GM18517 (cell line): ENCODE measurements at regions not wholly inside any gene's neighbourhood (a gene's known extent, or its start where the extent isn't known, plus 50 kb on each side); places are given as distances from the start of the nearest gene placed in this dataset.

Experiments
- ATAC-seq: cut with Tn5 transposase; IDR thresholded peaks from one replicate; pipeline ENCODE4 v1.9.1; 2021; ENCODE audit warnings: mild to moderate bottlenecking, moderate library complexity; ENCODE audit not compliant: unreplicated experiment

GRCh38 chr12:126144603-126145002, 1079.4 kb downstream of the AACS start:
- no peak for ATAC-seq

GRCh38 chr12:126147321-126147720, 1082.1 kb downstream of the AACS start:
- ATAC-seq = no peak

GRCh38 chr12:126156806-126157574, 1091.8 kb downstream of the AACS start:
- no peak for ATAC-seq

GRCh38 chr12:126157575-126157966, 1092.3 kb downstream of the AACS start:
- ATAC-seq = no peak

- ATAC-seq = no peak
These were observed 1093.9 kb downstream of the AACS start for GRCh38 chr12:126159139-126159538.

GRCh38 chr12:126160912-126161311, 1095.7 kb downstream of the AACS start:
- no peak for ATAC-seq

DNA sequence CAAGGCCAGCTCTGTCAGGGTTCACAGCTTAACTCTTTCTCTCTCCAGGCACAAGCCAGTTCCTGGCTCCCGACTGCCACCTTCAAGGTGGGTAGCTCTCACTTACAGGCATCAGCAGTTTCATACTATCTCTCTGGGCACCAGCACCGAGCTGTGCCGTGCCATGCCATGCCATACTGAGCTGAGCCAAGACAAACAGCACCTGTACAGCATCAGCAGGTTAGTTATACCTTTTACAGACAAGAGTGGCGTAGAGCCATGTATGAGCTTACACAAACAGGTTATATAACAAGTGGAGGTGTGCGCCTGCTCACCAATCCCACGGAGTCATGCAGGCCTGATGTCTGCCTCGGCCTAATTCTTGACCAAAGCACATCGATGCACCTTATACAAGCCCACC, 1098.7 kb downstream of the AACS start:
- ATAC-seq = no peak

GRCh38 chr12:126171937-126172559, 1106.8 kb downstream of the AACS start:
- ATAC-seq = no peak

DNA sequence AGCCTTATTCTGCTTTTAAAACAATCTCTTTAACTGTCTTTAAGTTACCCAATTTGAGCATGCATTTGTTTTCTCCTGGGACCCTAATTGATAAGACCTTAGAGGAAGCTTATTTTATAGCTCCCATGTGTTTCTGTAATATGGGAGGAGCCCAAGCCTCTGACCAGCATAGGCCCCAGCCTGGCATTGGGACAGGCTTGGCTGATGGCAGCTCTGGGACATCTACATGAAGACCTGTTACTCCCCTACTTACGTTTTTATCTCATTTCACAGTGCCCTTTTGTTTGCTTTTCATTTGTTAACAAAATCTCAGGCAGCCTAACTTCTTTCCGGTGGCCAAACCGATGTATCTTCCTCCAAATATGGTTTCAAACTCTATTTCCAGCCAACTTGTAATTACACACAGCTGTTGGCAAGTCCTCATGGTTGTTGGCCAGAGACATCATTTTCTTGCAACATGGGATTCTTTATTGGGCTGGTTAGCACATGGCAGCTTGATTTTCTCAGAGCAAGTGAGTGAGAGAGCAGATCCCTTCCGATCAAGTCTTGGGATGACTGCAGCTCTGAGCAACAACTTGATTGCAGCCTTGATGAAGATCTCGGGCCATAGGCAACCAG, 1117.5 kb downstream of the AACS start:
- ATAC-seq = no peak

DNA sequence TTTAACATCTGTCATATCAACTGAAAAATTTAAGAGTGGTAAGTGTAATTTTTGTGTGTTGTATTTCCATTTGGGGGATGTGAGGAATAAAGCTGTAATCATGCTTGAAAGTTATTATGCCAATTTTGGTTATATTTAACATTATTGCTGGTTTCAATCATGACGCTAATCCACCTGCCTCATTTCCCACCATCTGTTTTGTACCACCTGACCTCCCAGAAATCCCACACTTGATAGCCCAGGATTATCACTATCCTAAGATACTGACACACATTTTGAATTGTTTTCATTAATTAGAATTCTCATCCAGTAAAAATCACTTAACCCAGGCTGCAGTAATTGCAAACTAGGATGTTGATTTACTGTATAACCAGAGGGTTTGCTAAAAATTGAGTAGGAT, 1119.8 kb downstream of the AACS start:
- no peak for ATAC-seq

- no peak for ATAC-seq
These were observed 1124.6 kb downstream of the AACS start for GRCh38 chr12:126189856-126190255.

DNA sequence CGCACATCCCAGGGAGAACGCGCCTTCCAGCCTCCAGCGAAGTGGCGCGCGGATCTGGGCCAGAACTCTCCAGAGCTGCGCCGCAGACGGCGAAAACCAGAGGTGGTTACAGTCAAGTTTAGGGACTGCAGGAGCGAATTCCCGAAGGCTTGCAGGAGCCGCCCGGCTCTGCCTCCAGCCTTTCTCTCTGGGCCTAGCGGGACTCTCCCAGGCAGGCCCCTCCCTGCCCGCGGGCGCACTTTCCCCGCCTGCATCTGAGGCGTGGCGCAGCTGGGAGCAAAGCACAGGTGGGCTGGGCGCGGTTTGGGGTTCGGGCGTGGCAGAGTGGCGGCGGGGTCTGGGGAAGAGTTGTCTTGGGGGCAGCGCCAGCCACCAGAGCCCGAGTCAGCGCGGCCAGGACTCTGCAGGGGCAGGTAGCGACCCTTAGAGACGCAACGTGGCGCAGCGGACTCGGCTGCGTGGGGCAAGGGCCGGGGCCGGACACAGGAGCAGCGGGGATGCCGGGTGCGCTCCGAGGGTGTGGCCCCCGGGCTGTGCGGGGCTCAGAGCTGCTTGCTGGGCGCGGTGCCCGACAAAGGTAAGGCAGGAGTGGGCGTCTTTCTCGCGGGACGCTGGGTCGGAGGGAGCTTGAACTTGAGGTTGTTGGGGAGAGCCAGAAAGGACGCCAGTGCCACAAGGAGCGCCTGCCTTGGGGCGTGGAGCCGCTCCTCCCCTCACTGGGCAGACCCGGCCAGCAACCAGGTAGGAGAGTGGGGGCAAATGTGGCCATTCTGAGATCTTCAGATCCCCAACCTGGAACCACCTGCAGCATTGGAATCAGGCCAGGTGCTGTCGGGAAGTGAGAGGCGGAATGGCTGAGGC, 1126.0 kb downstream of the AACS start:
- no peak for ATAC-seq

- ATAC-seq = no peak
These were observed 1126.7 kb downstream of the AACS start for GRCh38 chr12:126191949-126192348.

DNA sequence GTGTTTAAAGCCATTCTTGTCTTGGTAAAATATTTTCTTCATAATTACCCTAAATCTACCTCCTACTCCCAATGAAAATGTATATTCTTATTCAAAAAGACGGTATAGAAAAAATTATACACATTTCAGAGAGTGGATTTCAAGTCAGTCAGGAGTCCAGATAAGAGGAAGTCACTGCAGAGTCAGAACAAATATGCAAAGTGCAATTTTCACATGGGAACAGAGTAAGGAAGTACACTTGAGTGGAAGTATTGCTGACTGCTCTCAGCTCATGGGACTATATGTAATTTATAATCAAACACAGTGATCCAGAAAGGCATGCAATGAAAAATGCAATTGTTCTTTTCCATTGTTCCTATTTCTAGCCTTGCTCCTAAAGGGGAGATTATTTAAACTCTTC, 1128.0 kb downstream of the AACS start:
- ATAC-seq = no peak

GRCh38 chr12:126196263-126196662, 1131.0 kb downstream of the AACS start:
- ATAC-seq = no peak

DNA sequence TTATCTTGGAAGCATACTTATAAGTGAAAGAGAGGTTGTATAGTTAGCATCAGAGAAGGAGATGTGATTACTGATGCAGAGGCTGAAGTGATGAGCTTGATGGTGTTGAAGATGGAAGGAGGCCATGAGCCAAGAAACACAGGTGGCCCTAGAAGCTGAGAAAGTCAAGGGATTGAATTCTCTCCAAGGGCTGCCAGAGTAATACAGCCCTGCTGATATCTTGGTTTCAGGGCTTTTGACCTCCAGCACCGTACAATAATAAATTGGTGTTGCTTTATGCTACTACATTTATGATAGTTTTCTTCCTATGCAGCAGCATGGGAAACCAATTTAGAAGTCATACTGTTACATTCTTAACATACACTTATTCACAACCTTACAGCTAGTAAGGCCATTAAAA, 1133.3 kb downstream of the AACS start:
- no peak for ATAC-seq

GRCh38 chr12:126198966-126199692, 1133.9 kb downstream of the AACS start:
- ATAC-seq = no peak

DNA sequence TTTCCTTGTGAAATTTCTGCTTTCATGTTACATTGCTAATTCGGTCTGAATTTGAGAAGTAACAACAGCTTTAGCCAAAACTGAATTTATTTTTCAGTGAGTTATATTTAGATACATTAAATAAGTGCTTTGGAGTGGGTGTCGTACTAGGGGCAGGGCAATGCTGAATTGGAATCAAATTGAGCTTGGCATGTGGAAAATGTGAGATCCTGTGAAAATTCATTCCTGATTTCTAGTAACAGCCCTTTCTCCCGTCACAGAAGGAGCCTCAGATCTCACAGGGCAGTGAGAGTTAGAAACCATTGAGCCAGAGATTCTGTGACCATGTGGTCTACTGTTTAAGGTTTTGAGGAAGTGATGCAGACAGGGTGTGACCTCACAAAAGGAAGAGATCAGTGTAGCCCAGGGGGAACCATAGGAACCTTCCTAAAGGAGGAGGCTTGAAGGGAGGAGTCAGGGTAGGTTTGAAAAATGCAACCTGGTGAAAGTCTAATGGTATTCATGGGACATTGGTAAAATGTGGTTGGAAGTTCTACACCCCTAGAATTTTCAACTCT, 1136.8 kb downstream of the AACS start:
- no peak for ATAC-seq

GRCh38 chr12:126204326-126204725, 1139.1 kb downstream of the AACS start:
- no peak for ATAC-seq

DNA sequence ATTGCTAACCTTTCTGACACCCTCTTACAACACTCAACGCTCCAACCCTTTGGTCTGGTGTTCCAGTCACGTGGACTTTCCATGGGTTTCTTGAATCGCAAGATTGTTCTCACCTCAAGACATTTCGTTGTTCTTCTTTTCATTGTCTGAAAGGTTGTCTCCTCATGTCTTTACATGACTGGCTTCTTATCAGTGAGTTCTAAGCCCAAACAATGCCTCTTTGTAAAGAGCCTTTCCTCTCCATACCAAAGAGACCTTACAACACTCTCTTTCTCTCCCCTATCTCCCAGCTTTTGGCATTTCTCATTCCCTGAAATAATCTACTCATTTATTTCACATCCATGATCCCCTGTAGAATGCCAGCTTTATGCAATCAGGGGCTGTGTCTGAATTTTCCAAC, 1144.8 kb downstream of the AACS start:
- no peak for ATAC-seq
